Endothelial cell of umbilical vein (primary cell): ENCODE measurements at regions not wholly inside any gene's neighbourhood (a gene's known extent, or its start where the extent isn't known, plus 50 kb on each side); places are given as distances from the start of the nearest gene placed in this dataset.

ENCODE experiments used
- BruUV-seq: library from RNA; stranded (reverse); fragments of 400-500 nt; replicated peaks from 2 replicates; lab custom pipeline; 2021; lab: Mats Ljungman, UMichigan
- CTCF ChIA-PET: fragments of 300-600, 350-600 bp; sonication (Branson Sonifier 250); formaldehyde crosslinking; loops from one replicate; lab custom pipeline; 2021; ENCODE audit warnings: antibody characterized with exemption, inconsistent platforms; lab: Charles Lee
- POLR2A ChIA-PET: fragments of 300-600, 350-600 bp; sonication (Branson Sonifier 250); formaldehyde crosslinking; loops from one replicate; lab custom pipeline; 2021; ENCODE audit warnings: antibody characterized with exemption, inconsistent platforms; lab: Charles Lee
- DNase-seq: peaks from one replicate; pipeline ENCODE4 v3.0.0-alpha.2; 2011; ENCODE audit warnings: low read depth, low spot score
- FAIRE-seq: peaks from 2 replicates; lab custom pipeline; 2011; peaks lifted over from hg19 to GRCh38; lab: Jason Lieb, UNC
- H2AFZ ChIP-seq: 2 replicates; pipeline ENCODE4 v1.6.0; 2012; ENCODE audit warnings: low read depth, low read length, control low read depth, inconsistent platforms
- H3K27ac ChIP-seq: 2 replicates; pipeline ENCODE4 v1.5.1; 2011; ENCODE audit warnings: low read depth, mild to moderate bottlenecking, control low read depth, low read length, moderate library complexity; ENCODE audit not compliant: insufficient read depth
- H3K27me3 ChIP-seq, 2 experiments: 2 replicates each; pipeline versions ENCODE4 v1.6.0 to v1.6.1; 2011; ENCODE audit warnings: low read length in 2 of 2, mixed read lengths in 1 of 2; ENCODE audit not compliant: control insufficient read depth in 2 of 2, insufficient read depth in 2 of 2
- H3K36me3 ChIP-seq, 2 experiments: 2 replicates in 1 of 2; 3 replicates in 1 of 2; pipeline ENCODE4 v1.5.1; 2011; ENCODE audit warnings: low read length in 2 of 2, mild to moderate bottlenecking in 1 of 2, moderate library complexity in 1 of 2; ENCODE audit not compliant: control insufficient read depth in 2 of 2, insufficient read depth in 2 of 2; ENCODE audit errors: extremely low read depth in 1 of 2
- H3K4me1 ChIP-seq: 3 replicates; pipeline ENCODE4 v1.5.1; 2011; ENCODE audit warnings: mild to moderate bottlenecking, low read length; ENCODE audit not compliant: control insufficient read depth, insufficient read depth; ENCODE audit errors: extremely low read depth
- H3K4me2 ChIP-seq: 2 replicates; pipeline ENCODE4 v1.6.1; 2011; ENCODE audit warnings: low read length, control low read depth, mixed read lengths; ENCODE audit not compliant: insufficient read depth
- H3K4me3 ChIP-seq, 3 experiments: fragments of 200-600 bp in 1 of 3; sonication (generic), shearing (Covaris generic) in 1 of 3; replicated peaks in 1 of 3; 2 replicates each; pipeline ENCODE4 v1.5.1; 2011 to 2016; ENCODE audit warnings: control low read depth in 3 of 3, low read length in 3 of 3, mild to moderate bottlenecking in 2 of 3, inconsistent platforms in 1 of 3, low read depth in 1 of 3, moderate library complexity in 1 of 3; ENCODE audit not compliant: insufficient read depth in 1 of 3
- H3K79me2 ChIP-seq: 2 replicates; pipeline ENCODE4 v1.6.0; 2012; ENCODE audit warnings: low read length, inconsistent platforms; ENCODE audit not compliant: control insufficient read depth, insufficient read depth
- H3K9ac ChIP-seq: replicated peaks from 2 replicates; pipeline ENCODE3; 2011; ENCODE audit warnings: low read length, control low read depth; ENCODE audit not compliant: insufficient read depth; ENCODE audit errors: extremely low read depth
- H3K9me1 ChIP-seq: replicated peaks from 3 replicates; pipeline ENCODE4 v1.6.0; 2011; ENCODE audit warnings: mild to moderate bottlenecking, low read length; ENCODE audit not compliant: control insufficient read depth, insufficient read depth; ENCODE audit errors: extremely low read depth
- H3K9me3 ChIP-seq: replicated peaks from 2 replicates; pipeline ENCODE4 v1.5.1; 2012; ENCODE audit warnings: low read length, inconsistent platforms; ENCODE audit not compliant: control insufficient read depth, insufficient read depth
- H4K20me1 ChIP-seq: replicated peaks from 2 replicates; pipeline ENCODE3; 2011; ENCODE audit warnings: mild to moderate bottlenecking, low read length; ENCODE audit not compliant: control insufficient read depth, insufficient read depth; ENCODE audit errors: extremely low read depth
- CTCF ChIP-seq, 2 donors: IDR thresholded peaks; 1 replicate in 1 of 2; 2 replicates in 1 of 2; pipeline ENCODE4 v1.5.1; 2011; ENCODE audit warnings: low read length in 2 of 2, mild to moderate bottlenecking in 2 of 2, moderate library complexity in 2 of 2, control low read depth in 1 of 2, inconsistent platforms in 1 of 2, low read depth in 1 of 2; ENCODE audit not compliant: insufficient read depth in 1 of 2; ENCODE audit errors: extremely low read depth in 1 of 2
- EZH2 ChIP-seq: IDR thresholded peaks from 2 replicates; pipeline ENCODE4 v1.6.1; 2012; ENCODE audit warnings: borderline replicate concordance, low read depth, mild to moderate bottlenecking, moderate library complexity, low read length, inconsistent platforms; ENCODE audit not compliant: severe bottlenecking
- FOS ChIP-seq: IDR thresholded peaks from 2 replicates; pipeline ENCODE4 v1.6.1; 2011; ENCODE audit warnings: mild to moderate bottlenecking, low read length, moderate library complexity, borderline replicate concordance; ENCODE audit not compliant: insufficient read depth
- GATA2 ChIP-seq: IDR thresholded peaks from 2 replicates; pipeline ENCODE4 v1.7.0; 2011; ENCODE audit warnings: low read depth, mild to moderate bottlenecking, moderate library complexity, mixed read lengths, low read length; ENCODE audit not compliant: insufficient read length, insufficient read depth
- JUN ChIP-seq: IDR thresholded peaks from 2 replicates; pipeline ENCODE4 v1.6.1; 2011; ENCODE audit warnings: borderline replicate concordance, low read depth; ENCODE audit not compliant: insufficient read length, insufficient read depth
- MAX ChIP-seq: IDR thresholded peaks from 2 replicates; pipeline ENCODE4 v1.6.1; 2011; ENCODE audit not compliant: insufficient read depth, insufficient read length
- MYC ChIP-seq: IDR thresholded peaks from one replicate; pipeline ENCODE4 v1.6.1; 2011; ENCODE audit warnings: mild to moderate bottlenecking, low read depth, low read length
- POLR2A ChIP-seq: IDR thresholded peaks from 2 replicates; pipeline ENCODE4 v1.6.1; 2012; ENCODE audit warnings: low read depth, mild to moderate bottlenecking, control low read depth, low read length
- POLR2AphosphoS5 ChIP-seq: IDR thresholded peaks from 2 replicates; pipeline ENCODE4 v1.6.1; 2012; ENCODE audit warnings: low read depth, mild to moderate bottlenecking, control low read depth, low read length, moderate library complexity; ENCODE audit not compliant: insufficient read depth
- dilution Hi-C: fragments of 300-500 bp; cut with MboI; formaldehyde crosslinking; loops from one replicate; pipeline ENCODE4 v1.15.0; 2019; ENCODE audit warnings: low sequenced_read_pairs; ENCODE audit not compliant: extremely low pct_ligation_motif_present
- intact Hi-C: fragments of 100-400 bp; cut with micrococcal nuclease; formaldehyde crosslinking; loops from one replicate; pipeline ENCODE4 v1.10.0; 2022

GRCh38 chr2:84309281-84309680 lies 149.8 kb downstream of the SUCLG1 start:
- Histone ChIP-seq H2AFZ (no peak overlapping the region), H4K20me1 (no peaks in the 10 kb centered on the region), H3K4me2 (no peak overlapping the region), H3K79me2 (no peaks in the 10 kb centered on the region), H3K9me1 (no peaks in the 10 kb centered on the region), H3K9me3 (no peaks in the 10 kb centered on the region), H3K27ac (no peak overlapping the region), H3K4me1 (no peaks in the 10 kb centered on the region), H3K36me3 (no peaks in the 10 kb centered on the region), H3K4me3 (no peak overlapping the region), H3K9ac (no peak overlapping the region), H3K27me3 (no peaks in the 10 kb centered on the region)
- ChIA-PET CTCF (no interaction called here), POLR2A (no interaction called here)
- TF ChIP-seq FOS (no peak), POLR2A (no peak), CTCF (IDR thresholded peaks at IDR 0.05; ENCODE audit: extremely low read depth in 1 of 2, insufficient read depth in 1 of 2, low read depth in 1 of 2, low read length in 2 of 2) (no peak), JUN (no peak), MAX (no peak), POLR2AphosphoS5 (no peak), MYC (no peak), EZH2 (no peak), GATA2 (no peak)
- dilution Hi-C loops: no loop called here
- BruUV-seq: no TSS peak
- DNase-seq (no peak), FAIRE-seq (no peak)
- intact Hi-C loops: no loop called here
